DND-41 (cell line): ENCODE measurements at regions not wholly inside any gene's neighbourhood (a gene's known extent, or its start where the extent isn't known, plus 50 kb on each side); places are given as distances from the start of the nearest gene placed in this dataset.

Experiments
- ATAC-seq: fragments of 200-7000 bp; cut with Tn5 transposase; 3 replicates; pipeline ENCODE4 v1.9.1; 2021; ENCODE audit warnings: low read depth; ENCODE audit not compliant: insufficient read depth
- DNase-seq: peaks from one replicate; pipeline ENCODE4 v3.0.0-alpha.2; 2020
- H2AFZ ChIP-seq: 2 replicates; pipeline ENCODE4 v1.6.0; 2012; ENCODE audit warnings: low read depth, low read length
- H3K27ac ChIP-seq: 2 replicates; pipeline ENCODE4 v1.5.1; 2012; ENCODE audit warnings: low read length, inconsistent platforms
- H3K27me3 ChIP-seq: fragments of 200-600 bp; sonication (generic); 2 replicates; pipeline ENCODE4 v1.6.0; 2012; ENCODE audit warnings: low read length, mild to moderate bottlenecking, inconsistent platforms; ENCODE audit not compliant: insufficient read depth, poor library complexity
- H3K36me3 ChIP-seq: 2 replicates; pipeline ENCODE4 v1.5.1; 2012; ENCODE audit warnings: low read length, inconsistent platforms; ENCODE audit not compliant: insufficient read depth
- H3K4me1 ChIP-seq: 2 replicates; pipeline ENCODE4 v1.5.1; 2012; ENCODE audit warnings: mild to moderate bottlenecking, low read length; ENCODE audit not compliant: insufficient read depth
- H3K4me2 ChIP-seq: 2 replicates; pipeline ENCODE4 v1.6.0; 2012; ENCODE audit warnings: mild to moderate bottlenecking, moderate library complexity, low read length, inconsistent platforms; ENCODE audit not compliant: insufficient read depth
- H3K4me3 ChIP-seq, 2 experiments: fragments of 200-600 bp in 1 of 2; shearing (Covaris generic) in 1 of 2; 2 replicates each; pipeline ENCODE4 v1.5.1; 2012 to 2016; ENCODE audit warnings: inconsistent platforms in 2 of 2, low read length in 2 of 2, mild to moderate bottlenecking in 2 of 2, low read depth in 1 of 2, moderate library complexity in 1 of 2
- H3K79me2 ChIP-seq: 2 replicates; pipeline ENCODE4 v1.6.0; 2012; ENCODE audit warnings: low read length, inconsistent platforms; ENCODE audit not compliant: insufficient read depth
- H3K9ac ChIP-seq: 2 replicates; pipeline ENCODE4 v1.6.0; 2012; ENCODE audit warnings: low read depth, mild to moderate bottlenecking, inconsistent platforms, low read length, moderate library complexity
- H3K9me3 ChIP-seq: 2 replicates; pipeline ENCODE4 v1.5.1; 2012; ENCODE audit warnings: low read length, moderate library complexity, mild to moderate bottlenecking, inconsistent platforms; ENCODE audit not compliant: insufficient read depth, severe bottlenecking
- H4K20me1 ChIP-seq: 2 replicates; pipeline ENCODE4 v1.6.0; 2012; ENCODE audit warnings: low read length; ENCODE audit not compliant: insufficient read depth
- CTCF ChIP-seq: IDR thresholded peaks from 2 replicates; pipeline ENCODE4 v1.5.1; 2012; ENCODE audit warnings: borderline replicate concordance, low read length, moderate library complexity, mild to moderate bottlenecking; ENCODE audit not compliant: poor library complexity, severe bottlenecking; ENCODE audit errors: extremely low read depth
- EZH2 ChIP-seq: IDR thresholded peaks from 3 replicates; pipeline ENCODE4 v1.6.1; 2012; ENCODE audit warnings: borderline replicate concordance, low read depth, mild to moderate bottlenecking, moderate library complexity, low read length, inconsistent platforms; ENCODE audit not compliant: severe bottlenecking

GRCh38 chr2:143957321-143957720, 562.6 kb downstream of the ZEB2 start:
- no peak overlapping the region for H2AFZ ChIP-seq
- no peaks in the 10 kb centered on the region for H4K20me1 ChIP-seq
- H3K9ac ChIP-seq: no peak overlapping the region
- no peaks in the 10 kb centered on the region for H3K36me3 ChIP-seq
- no peak overlapping the region for H3K4me3 ChIP-seq
- TF ChIP-seq EZH2 (no peak), CTCF (no peak)
- no peak for ATAC-seq
- H3K27me3 ChIP-seq: no peaks in the 10 kb centered on the region
- H3K4me2 ChIP-seq: no peak overlapping the region
- no peak overlapping the region for H3K27ac ChIP-seq
- H3K79me2 ChIP-seq: no peaks in the 10 kb centered on the region
- no peaks in the 10 kb centered on the region for H3K9me3 ChIP-seq
- DNase-seq: no peak
- H3K4me1 ChIP-seq: no peaks in the 10 kb centered on the region

GRCh38 chr2:143955401-143956065, 564.4 kb downstream of the ZEB2 start:
- no peaks in the 10 kb centered on the region for H3K36me3 ChIP-seq
- DNase-seq: no peak
- H3K4me2 ChIP-seq: no peak overlapping the region
- H3K9ac ChIP-seq: no peak overlapping the region
- no peak overlapping the region for H2AFZ ChIP-seq
- H3K27me3 ChIP-seq: no peaks in the 10 kb centered on the region
- H4K20me1 ChIP-seq: no peaks in the 10 kb centered on the region
- no peak for TF ChIP-seq CTCF
- TF ChIP-seq EZH2: no peak
- no peaks in the 10 kb centered on the region for H3K4me1 ChIP-seq
- ATAC-seq: no peak
- no peak overlapping the region for H3K27ac ChIP-seq
- no peaks in the 10 kb centered on the region for H3K79me2 ChIP-seq
- H3K4me3 ChIP-seq: no peak overlapping the region
- H3K9me3 ChIP-seq: no peaks in the 10 kb centered on the region

- H3K4me1 ChIP-seq: no peaks in the 10 kb centered on the region
- H2AFZ ChIP-seq: no peak overlapping the region
- DNase-seq (no peak), ATAC-seq (no peak)
- H3K27me3 ChIP-seq: no peaks in the 10 kb centered on the region
- no peak for TF ChIP-seq EZH2
- H3K9me3 ChIP-seq: no peaks in the 10 kb centered on the region
- no peaks in the 10 kb centered on the region for H3K36me3 ChIP-seq
- no peak overlapping the region for H3K4me2 ChIP-seq
- no peak overlapping the region for H3K4me3 ChIP-seq
- H4K20me1 ChIP-seq: no peaks in the 10 kb centered on the region
- no peaks in the 10 kb centered on the region for H3K79me2 ChIP-seq
- no peak overlapping the region for H3K9ac ChIP-seq
- no peak overlapping the region for H3K27ac ChIP-seq
Measured at GRCh38 chr2:143954844-143955243, 565.1 kb downstream of the ZEB2 start.

- no peaks in the 10 kb centered on the region for H3K4me1 ChIP-seq
- no peak overlapping the region for H3K4me2 ChIP-seq
- no peak for DNase-seq
- H2AFZ ChIP-seq: no peak overlapping the region
- TF ChIP-seq CTCF (no peak), EZH2 (no peak)
- H3K27me3 ChIP-seq: no peaks in the 10 kb centered on the region
- H3K9me3 ChIP-seq: no peaks in the 10 kb centered on the region
- H3K9ac ChIP-seq: no peak overlapping the region
- H3K4me3 ChIP-seq: no peak overlapping the region
- no peak overlapping the region for H3K27ac ChIP-seq
- no peak for ATAC-seq
- no peaks in the 10 kb centered on the region for H3K79me2 ChIP-seq
- no peaks in the 10 kb centered on the region for H4K20me1 ChIP-seq
- no peaks in the 10 kb centered on the region for H3K36me3 ChIP-seq
Measured at GRCh38 chr2:143954186-143954585, 565.7 kb downstream of the ZEB2 start.
